ENCODE measurements at regions not wholly inside any gene's neighbourhood (a gene's known extent, or its start where the extent isn't known, plus 50 kb on each side); places are given as distances from the start of the nearest gene placed in this dataset.

- Histone ChIP-seq H3K36me3 (no peaks in the 10 kb centered on the region), H3K27me3 (no peaks in the 10 kb centered on the region), H3K4me3 (no peak overlapping the region), H3K27ac (no peak overlapping the region), H3K4me1 (no peaks in the 10 kb centered on the region), H3K9me3 (no peaks in the 10 kb centered on the region)
- no peak for DNase-seq (ENCODE audit: extremely low spot score in 2 of 2)
- intact Hi-C loops (cut with DNase I), result no loop called here
- TF ChIP-seq CTCF (IDR thresholded peaks at IDR 0.05) (no peak), POLR2A (IDR thresholded peaks at IDR 0.05) (no peak), POLR2AphosphoS5 (IDR thresholded peaks at IDR 0.05; ENCODE audit: insufficient read depth in 1 of 2, low read depth in 1 of 2) (no peak)
These were observed 122.6 kb upstream of the SLC10A2 start for GRCh38 chr13:103188713-103189326.

GRCh38 chr13:103187721-103188156 is 121.5 kb upstream of the SLC10A2 start:
- Histone ChIP-seq H3K4me3 (no peak overlapping the region), H3K4me1 (no peaks in the 10 kb centered on the region), H3K27me3 (no peaks in the 10 kb centered on the region), H3K27ac (no peak overlapping the region), H3K36me3 (no peaks in the 10 kb centered on the region), H3K9me3 (no peaks in the 10 kb centered on the region)
- TF ChIP-seq POLR2AphosphoS5 (IDR thresholded peaks at IDR 0.05; ENCODE audit: insufficient read depth in 1 of 2, low read depth in 1 of 2), result no peak
- TF ChIP-seq CTCF (IDR thresholded peaks at IDR 0.05), result no peak
- intact Hi-C loops (cut with DNase I), result no loop called here
- no peak for DNase-seq (ENCODE audit: extremely low spot score in 2 of 2)

- Histone ChIP-seq H3K4me3 (no peak overlapping the region), H3K9me3 (no peaks in the 10 kb centered on the region), H3K27me3 (no peaks in the 10 kb centered on the region), H3K4me1 (no peaks in the 10 kb centered on the region), H3K27ac (no peak overlapping the region), H3K36me3 (no peaks in the 10 kb centered on the region)
- intact Hi-C loops (cut with DNase I), result no loop called here
- TF ChIP-seq POLR2AphosphoS5 (IDR thresholded peaks at IDR 0.05; ENCODE audit: insufficient read depth in 1 of 2, low read depth in 1 of 2) (no peak), CTCF (IDR thresholded peaks at IDR 0.05) (no peak), POLR2A (IDR thresholded peaks at IDR 0.05) (no peak)
- DNase-seq (ENCODE audit: extremely low spot score in 2 of 2), result no peak
These were observed 118.2 kb upstream of the SLC10A2 start for GRCh38 chr13:103184413-103184812.

- no peak for DNase-seq (ENCODE audit: extremely low spot score in 2 of 2)
- H3K27ac ChIP-seq, result no peak overlapping the region
- H3K4me3 ChIP-seq, result no peak overlapping the region
- no peak for TF ChIP-seq CTCF (IDR thresholded peaks at IDR 0.05)
- no peak for TF ChIP-seq POLR2A (IDR thresholded peaks at IDR 0.05)
- no peak for TF ChIP-seq POLR2AphosphoS5 (IDR thresholded peaks at IDR 0.05; ENCODE audit: insufficient read depth in 1 of 2, low read depth in 1 of 2)
- no peaks in the 10 kb centered on the region for H3K36me3 ChIP-seq
- no peaks in the 10 kb centered on the region for H3K27me3 ChIP-seq
- no peaks in the 10 kb centered on the region for H3K9me3 ChIP-seq
- intact Hi-C loops (cut with DNase I), result no loop called here
- H3K4me1 ChIP-seq, result no peaks in the 10 kb centered on the region
These were observed 113.0 kb upstream of the SLC10A2 start for GRCh38 chr13:103178986-103179943.

- Histone ChIP-seq H3K9me3 (no peaks in the 10 kb centered on the region), H3K4me3 (no peak overlapping the region), H3K36me3 (no peaks in the 10 kb centered on the region), H3K4me1 (no peaks in the 10 kb centered on the region), H3K27ac (no peak overlapping the region), H3K27me3 (no peaks in the 10 kb centered on the region)
- TF ChIP-seq POLR2AphosphoS5 (IDR thresholded peaks at IDR 0.05; ENCODE audit: insufficient read depth in 1 of 2, low read depth in 1 of 2) (no peak), CTCF (IDR thresholded peaks at IDR 0.05) (no peak), POLR2A (IDR thresholded peaks at IDR 0.05) (no peak)
- intact Hi-C loops (cut with DNase I), result no loop called here
- DNase-seq (ENCODE audit: extremely low spot score in 2 of 2), result no peak
These were observed 108.7 kb upstream of the SLC10A2 start for GRCh38 chr13:103174966-103175365.

Data from vagina (tissue), 2 donors.